HEK293 (cell line): ENCODE measurements at regions not wholly inside any gene's neighbourhood (a gene's known extent, or its start where the extent isn't known, plus 50 kb on each side); places are given as distances from the start of the nearest gene placed in this dataset.

Experiments used
- CTCF ChIA-PET: fragments of 350-600 bp; formaldehyde crosslinking; extraction: SDS; loops from one replicate; lab custom pipeline; 2021; ENCODE audit warnings: antibody characterized with exemption; lab: Yijun Ruan, JAX
- POLR2A ChIA-PET: fragments of 300-600 bp; formaldehyde crosslinking; extraction: SDS; loops from one replicate; lab custom pipeline; 2020; ENCODE audit warnings: antibody characterized with exemption, inconsistent platforms; lab: Yijun Ruan, JAX
- H3K27ac ChIP-seq: fragments of 200-500 bp; sonication (Bioruptor generic); 2 replicates; pipeline ENCODE4 v1.5.1; 2014; ENCODE audit warnings: low read depth, low read length, control low read depth, inconsistent platforms; ENCODE audit errors: extremely low read depth
- H3K36me3 ChIP-seq, 2 experiments: fragments of 200-500 bp in 1 of 2; sonication (Bioruptor generic) in 1 of 2; 1 replicate in 1 of 2; 2 replicates in 1 of 2; pipeline ENCODE4 v1.5.1; 2014 to 2017; ENCODE audit warnings: inconsistent platforms in 2 of 2, low read length in 2 of 2; ENCODE audit not compliant: control insufficient read depth in 2 of 2, insufficient read depth in 1 of 2
- H3K4me1 ChIP-seq: fragments of 200-500 bp; sonication (Bioruptor generic); 2 replicates; pipeline ENCODE4 v1.5.1; 2014; ENCODE audit warnings: mild to moderate bottlenecking, low read length, inconsistent platforms; ENCODE audit not compliant: control insufficient read depth, insufficient read depth
- H3K4me3 ChIP-seq: 2 replicates; pipeline ENCODE4 v1.5.1; 2011; ENCODE audit warnings: low read depth, mild to moderate bottlenecking, control low read depth, low read length, moderate library complexity
- H3K9me3 ChIP-seq: fragments of 200-500 bp; sonication (Bioruptor generic); 2 replicates; pipeline ENCODE4 v1.5.1; 2014; ENCODE audit warnings: low read depth, low read length, inconsistent platforms; ENCODE audit not compliant: control insufficient read depth, insufficient read depth
- GLIS1 ChIP-seq: fragments of 450-650 bp; formaldehyde crosslinking; IDR thresholded peaks from 2 replicates; pipeline ENCODE4 v1.5.1; 2016; ENCODE audit warnings: missing biosample characterization, missing genetic modification characterization
- HOXA7 ChIP-seq: sonication (generic); formaldehyde crosslinking; IDR thresholded peaks from 2 replicates; pipeline ENCODE4 v1.8.1; 2022; ENCODE audit warnings: missing genetic modification reagents, borderline replicate concordance
- KLF10 ChIP-seq: fragments of 450-650 bp; IDR thresholded peaks from 2 replicates; pipeline ENCODE4 v1.5.1; 2018; ENCODE audit warnings: missing biosample characterization, mild to moderate bottlenecking, missing genetic modification characterization
- REPIN1 ChIP-seq: fragments of 450-650 bp; formaldehyde crosslinking; IDR thresholded peaks from 2 replicates; pipeline ENCODE4 v1.5.1; 2017; ENCODE audit warnings: missing biosample characterization, missing genetic modification characterization, low read depth
- ZBTB1 ChIP-seq: fragments of 450-650 bp; formaldehyde crosslinking; IDR thresholded peaks from 2 replicates; pipeline ENCODE4 v1.5.1; 2016; ENCODE audit warnings: missing biosample characterization, missing genetic modification characterization
- ZBTB17 ChIP-seq: fragments of 450-650 bp; formaldehyde crosslinking; IDR thresholded peaks from 2 replicates; pipeline ENCODE4 v1.5.1; 2016; ENCODE audit warnings: missing biosample characterization, missing genetic modification characterization
- ZFP37 ChIP-seq: fragments of 450-650 bp; formaldehyde crosslinking; IDR thresholded peaks from 2 replicates; pipeline ENCODE4 v1.5.1; 2016; ENCODE audit warnings: missing biosample characterization, missing genetic modification characterization
- ZIC2 ChIP-seq: fragments of 450-650 bp; formaldehyde crosslinking; IDR thresholded peaks from 2 replicates; pipeline ENCODE4 v1.5.1; 2016; ENCODE audit warnings: missing biosample characterization, missing genetic modification characterization
- ZNF112 ChIP-seq: fragments of 450-650 bp; formaldehyde crosslinking; IDR thresholded peaks from 2 replicates; pipeline ENCODE4 v1.5.0; 2017; ENCODE audit warnings: missing biosample characterization, missing genetic modification characterization
- ZNF221 ChIP-seq: fragments of 450-650 bp; formaldehyde crosslinking; IDR thresholded peaks from 2 replicates; pipeline ENCODE4 v1.5.1; 2017; ENCODE audit warnings: missing biosample characterization, missing genetic modification characterization, borderline replicate concordance
- ZNF302 ChIP-seq: fragments of 450-650 bp; formaldehyde crosslinking; IDR thresholded peaks from 2 replicates; pipeline ENCODE4 v1.5.1; 2016; ENCODE audit warnings: missing biosample characterization, missing genetic modification characterization, low read depth
- ZNF350 ChIP-seq: fragments of 450-650 bp; formaldehyde crosslinking; IDR thresholded peaks from 2 replicates; pipeline ENCODE4 v1.5.0; 2017; ENCODE audit warnings: missing biosample characterization, mild to moderate bottlenecking, missing genetic modification characterization
- ZNF514 ChIP-seq: fragments of 450-650 bp; formaldehyde crosslinking; IDR thresholded peaks from 2 replicates; pipeline ENCODE4 v1.5.1; 2016; ENCODE audit warnings: missing biosample characterization, missing genetic modification characterization
- ZNF561 ChIP-seq: fragments of 450-650 bp; IDR thresholded peaks from 2 replicates; pipeline ENCODE4 v1.5.1; 2018; ENCODE audit warnings: missing biosample characterization, missing genetic modification characterization, borderline replicate concordance
- ZNF571 ChIP-seq: fragments of 450-650 bp; formaldehyde crosslinking; IDR thresholded peaks from 2 replicates; pipeline ENCODE4 v1.5.0; 2017; ENCODE audit warnings: missing biosample characterization, missing genetic modification characterization
- ZNF654 ChIP-seq: fragments of 450-650 bp; formaldehyde crosslinking; IDR thresholded peaks from 2 replicates; pipeline ENCODE4 v1.5.1; 2016; ENCODE audit warnings: low read depth, missing biosample characterization, missing genetic modification characterization
- ZNF830 ChIP-seq: fragments of 450-650 bp; IDR thresholded peaks from 2 replicates; pipeline ENCODE4 v1.5.0; 2018; ENCODE audit warnings: missing biosample characterization, missing genetic modification characterization, low read depth, mild to moderate bottlenecking, moderate library complexity
- TF ChIP-seq, protein P1 (sequence below): fragments of 450-650 bp; formaldehyde crosslinking; conservative IDR thresholded peaks from 2 replicates; pipeline ENCODE4 v1.5.1; 2016; ENCODE audit warnings: low read depth, missing biosample characterization, missing genetic modification characterization
- TF ChIP-seq, protein P2 (sequence below): fragments of 450-650 bp; formaldehyde crosslinking; IDR thresholded peaks from 2 replicates; pipeline ENCODE4 v1.5.1; 2017; ENCODE audit warnings: missing biosample characterization, missing genetic modification characterization
- TF ChIP-seq, protein P3 (sequence below): fragments of 450-650 bp; formaldehyde crosslinking; IDR thresholded peaks from 2 replicates; pipeline ENCODE4 v1.5.1; 2016; ENCODE audit warnings: missing biosample characterization, missing genetic modification characterization
- TF ChIP-seq, protein P4 (sequence below): fragments of 450-650 bp; IDR thresholded peaks from 2 replicates; pipeline ENCODE4 v1.5.1; 2018; ENCODE audit warnings: missing biosample characterization, mild to moderate bottlenecking, missing genetic modification characterization

DNA sequence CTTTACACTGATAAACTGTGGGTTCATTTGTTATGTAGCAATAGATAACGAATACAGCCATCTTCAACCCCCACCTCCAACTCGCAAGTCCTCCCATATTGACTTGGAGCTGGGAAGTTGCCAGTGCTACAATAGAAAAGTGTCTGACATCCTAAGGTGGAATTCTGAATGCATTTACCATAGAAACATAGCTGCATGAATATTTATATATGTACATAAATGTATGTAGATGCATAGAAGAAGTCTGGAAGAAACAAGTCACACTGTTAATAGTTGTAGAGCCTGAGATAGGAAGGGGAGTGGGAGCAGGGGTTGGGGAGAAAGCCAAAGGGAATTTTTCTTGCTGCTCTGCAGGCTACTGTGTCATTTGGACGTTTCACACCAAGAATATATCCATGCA lies 88.1 kb upstream of the SSBP2 start:
- TF ChIP-seq ZNF350 (tag by site-specific recombination), result no peak
- no peak for TF ChIP-seq ZNF830
- no peak for TF ChIP-seq KLF10 (tag by site-specific recombination)
- TF ChIP-seq, protein P1, sequence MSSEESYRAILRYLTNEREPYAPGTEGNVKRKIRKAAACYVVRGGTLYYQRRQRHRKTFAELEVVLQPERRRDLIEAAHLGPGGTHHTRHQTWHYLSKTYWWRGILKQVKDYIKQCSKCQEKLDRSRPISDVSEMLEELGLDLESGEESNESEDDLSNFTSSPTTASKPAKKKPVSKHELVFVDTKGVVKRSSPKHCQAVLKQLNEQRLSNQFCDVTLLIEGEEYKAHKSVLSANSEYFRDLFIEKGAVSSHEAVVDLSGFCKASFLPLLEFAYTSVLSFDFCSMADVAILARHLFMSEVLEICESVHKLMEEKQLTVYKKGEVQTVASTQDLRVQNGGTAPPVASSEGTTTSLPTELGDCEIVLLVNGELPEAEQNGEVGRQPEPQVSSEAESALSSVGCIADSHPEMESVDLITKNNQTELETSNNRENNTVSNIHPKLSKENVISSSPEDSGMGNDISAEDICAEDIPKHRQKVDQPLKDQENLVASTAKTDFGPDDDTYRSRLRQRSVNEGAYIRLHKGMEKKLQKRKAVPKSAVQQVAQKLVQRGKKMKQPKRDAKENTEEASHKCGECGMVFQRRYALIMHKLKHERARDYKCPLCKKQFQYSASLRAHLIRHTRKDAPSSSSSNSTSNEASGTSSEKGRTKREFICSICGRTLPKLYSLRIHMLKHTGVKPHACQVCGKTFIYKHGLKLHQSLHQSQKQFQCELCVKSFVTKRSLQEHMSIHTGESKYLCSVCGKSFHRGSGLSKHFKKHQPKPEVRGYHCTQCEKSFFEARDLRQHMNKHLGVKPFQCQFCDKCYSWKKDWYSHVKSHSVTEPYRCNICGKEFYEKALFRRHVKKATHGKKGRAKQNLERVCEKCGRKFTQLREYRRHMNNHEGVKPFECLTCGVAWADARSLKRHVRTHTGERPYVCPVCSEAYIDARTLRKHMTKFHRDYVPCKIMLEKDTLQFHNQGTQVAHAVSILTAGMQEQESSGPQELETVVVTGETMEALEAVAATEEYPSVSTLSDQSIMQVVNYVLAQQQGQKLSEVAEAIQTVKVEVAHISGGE (tag by site-specific recombination), result no peak
- POLR2A ChIA-PET, result interaction anchor here (1.8 to 2.1 kb wide), 2 partner anchors 13 to 88 kb away, joined by 4 to 6 read pairs; partner anchors contain the start of gene SSBP2
- H3K27ac ChIP-seq, result no peak overlapping the region
- no peaks in the 10 kb centered on the region for H3K36me3 ChIP-seq
- H3K4me1 ChIP-seq, result no peaks in the 10 kb centered on the region
- no peak overlapping the region for H3K4me3 ChIP-seq
- CTCF ChIA-PET, result interaction anchor here (0.6 to 1.5 kb wide), 10 partner anchors 8 to 537 kb away, joined by 3 to 4 read pairs (median 4); partner anchors contain the start of gene ZCCHC9
- H3K9me3 ChIP-seq, result no peaks in the 10 kb centered on the region

DNA sequence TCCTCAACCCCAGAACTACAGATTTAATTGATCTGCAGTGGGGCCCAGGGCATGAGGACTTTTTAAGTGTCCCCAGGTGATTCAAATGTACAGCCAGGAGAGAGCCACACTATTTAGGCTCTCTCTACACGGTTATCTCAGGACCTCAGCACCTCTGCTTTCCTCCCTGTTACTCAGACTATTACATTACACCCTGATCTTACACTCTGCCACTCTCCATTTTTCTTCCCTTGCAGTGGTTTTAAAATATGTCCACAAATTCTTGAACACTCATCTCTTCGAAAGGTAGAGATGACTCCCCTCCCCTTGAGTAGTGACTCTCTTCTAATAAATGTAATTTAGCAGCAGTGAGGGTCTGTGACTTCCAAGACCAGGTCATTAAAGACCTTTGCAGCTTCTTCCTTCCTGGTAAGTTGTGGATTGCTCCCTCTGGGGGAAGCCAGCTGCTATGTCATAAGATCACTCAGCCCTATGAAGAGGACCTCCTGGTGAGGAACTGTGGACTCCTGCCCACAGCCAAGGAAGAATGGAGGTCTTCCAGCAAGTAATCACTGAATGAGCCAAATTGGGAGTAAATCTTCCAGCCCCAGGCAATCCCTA lies 87.5 kb upstream of the SSBP2 start:
- Histone ChIP-seq H3K27ac (no peak overlapping the region), H3K4me3 (no peak overlapping the region), H3K36me3 (no peaks in the 10 kb centered on the region), H3K9me3 (no peaks in the 10 kb centered on the region), H3K4me1 (no peaks in the 10 kb centered on the region)
- ChIA-PET CTCF (interaction anchor here (0.6 to 1.5 kb wide), 11 partner anchors 8 to 537 kb away, joined by 3 to 4 read pairs (median 3); partner anchors contain the start of gene ZCCHC9), POLR2A (interaction anchor here (1.7 to 2.1 kb wide), 3 partner anchors 13 to 87 kb away, joined by 4 to 6 read pairs (median 4); partner anchors contain the start of gene SSBP2)
- TF ChIP-seq ZNF654 (tag by site-specific recombination) (0 out of 2 replicates have a peak, but pooled peaks have one; percentile 7), ZBTB1 (tag by site-specific recombination) (no peak), ZBTB17 (0 out of 2 replicates have a peak, but pooled peaks have one; percentile 15), GLIS1 (tag by site-specific recombination) (peak; percentile 63), ZIC2 (tag by site-specific recombination) (peak; percentile 34; the same call in 1 of the 2 replicates), ZNF221 (tag by site-specific recombination) (no peak)

DNA sequence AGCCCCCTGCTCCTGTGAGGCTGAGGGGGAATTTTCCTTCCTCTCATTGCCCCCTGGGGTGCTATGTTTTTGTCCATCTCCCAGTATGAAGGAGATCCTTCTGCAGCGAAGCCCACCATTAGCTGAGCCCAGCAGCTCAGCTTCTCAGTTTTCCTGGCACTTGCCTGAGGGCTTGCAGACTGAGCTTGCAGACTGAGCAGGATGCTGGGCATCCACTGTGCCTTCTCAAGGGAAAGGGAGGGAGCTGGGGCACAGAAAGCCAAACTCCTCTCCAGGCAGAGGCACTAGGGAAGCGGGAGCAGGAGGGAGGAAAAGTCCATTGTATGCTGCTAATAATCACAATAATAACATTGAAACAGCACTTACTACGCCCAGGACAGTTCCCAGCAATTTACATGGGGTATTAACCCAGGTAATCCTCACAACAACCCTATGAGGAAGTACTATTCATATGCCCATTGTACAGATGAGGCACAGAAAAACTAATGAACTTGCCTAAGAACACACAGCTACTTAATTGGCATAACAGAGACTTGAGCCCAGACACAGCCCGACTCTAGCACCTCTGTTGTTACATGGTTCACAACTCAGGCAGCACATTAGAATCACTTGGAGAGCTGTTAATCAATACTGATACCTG lies 86.9 kb upstream of the SSBP2 start:
- H3K9me3 ChIP-seq, result no peaks in the 10 kb centered on the region
- POLR2A ChIA-PET, result interaction anchor here (1.7 to 2.1 kb wide), 3 partner anchors 14 to 87 kb away, joined by 4 to 6 read pairs (median 4); partner anchors contain the start of gene SSBP2
- H3K4me3 ChIP-seq, result no peak overlapping the region
- CTCF ChIA-PET, result interaction anchor here (0.5 to 1.4 kb wide), 7 partner anchors 11 to 536 kb away, joined by 3 to 5 read pairs (median 3); partner anchors contain the start of gene ZCCHC9
- no peaks in the 10 kb centered on the region for H3K36me3 ChIP-seq
- no peaks in the 10 kb centered on the region for H3K4me1 ChIP-seq
- H3K27ac ChIP-seq, result no peak overlapping the region
- TF ChIP-seq ZNF221 (tag by site-specific recombination) (no peak), ZNF514 (tag by site-specific recombination) (no peak), ZNF302 (tag by site-specific recombination) (no peak), HOXA7 (CRISPR knock-in tag) (no peak), REPIN1 (tag by site-specific recombination) (no peak), ZNF654 (tag by site-specific recombination) (no peak), ZFP37 (tag by site-specific recombination) (no peak), ZNF571 (tag by site-specific recombination) (no peak), ZNF112 (tag by site-specific recombination) (no peak), ZNF561 (tag by site-specific recombination) (no peak)
- TF ChIP-seq, protein P2, sequence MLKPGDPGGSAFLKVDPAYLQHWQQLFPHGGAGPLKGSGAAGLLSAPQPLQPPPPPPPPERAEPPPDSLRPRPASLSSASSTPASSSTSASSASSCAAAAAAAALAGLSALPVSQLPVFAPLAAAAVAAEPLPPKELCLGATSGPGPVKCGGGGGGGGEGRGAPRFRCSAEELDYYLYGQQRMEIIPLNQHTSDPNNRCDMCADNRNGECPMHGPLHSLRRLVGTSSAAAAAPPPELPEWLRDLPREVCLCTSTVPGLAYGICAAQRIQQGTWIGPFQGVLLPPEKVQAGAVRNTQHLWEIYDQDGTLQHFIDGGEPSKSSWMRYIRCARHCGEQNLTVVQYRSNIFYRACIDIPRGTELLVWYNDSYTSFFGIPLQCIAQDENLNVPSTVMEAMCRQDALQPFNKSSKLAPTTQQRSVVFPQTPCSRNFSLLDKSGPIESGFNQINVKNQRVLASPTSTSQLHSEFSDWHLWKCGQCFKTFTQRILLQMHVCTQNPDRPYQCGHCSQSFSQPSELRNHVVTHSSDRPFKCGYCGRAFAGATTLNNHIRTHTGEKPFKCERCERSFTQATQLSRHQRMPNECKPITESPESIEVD, result no peak
- TF ChIP-seq, protein P3, sequence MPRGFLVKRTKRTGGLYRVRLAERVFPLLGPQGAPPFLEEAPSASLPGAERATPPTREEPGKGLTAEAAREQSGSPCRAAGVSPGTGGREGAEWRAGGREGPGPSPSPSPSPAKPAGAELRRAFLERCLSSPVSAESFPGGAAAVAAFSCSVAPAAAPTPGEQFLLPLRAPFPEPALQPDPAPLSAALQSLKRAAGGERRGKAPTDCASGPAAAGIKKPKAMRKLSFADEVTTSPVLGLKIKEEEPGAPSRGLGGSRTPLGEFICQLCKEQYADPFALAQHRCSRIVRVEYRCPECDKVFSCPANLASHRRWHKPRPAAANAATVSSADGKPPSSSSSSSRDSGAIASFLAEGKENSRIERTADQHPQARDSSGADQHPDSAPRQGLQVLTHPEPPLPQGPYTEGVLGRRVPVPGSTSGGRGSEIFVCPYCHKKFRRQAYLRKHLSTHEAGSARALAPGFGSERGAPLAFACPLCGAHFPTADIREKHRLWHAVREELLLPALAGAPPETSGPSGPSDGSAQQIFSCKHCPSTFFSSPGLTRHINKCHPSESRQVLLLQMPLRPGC (tag by site-specific recombination), result no peak
- TF ChIP-seq, protein P4, sequence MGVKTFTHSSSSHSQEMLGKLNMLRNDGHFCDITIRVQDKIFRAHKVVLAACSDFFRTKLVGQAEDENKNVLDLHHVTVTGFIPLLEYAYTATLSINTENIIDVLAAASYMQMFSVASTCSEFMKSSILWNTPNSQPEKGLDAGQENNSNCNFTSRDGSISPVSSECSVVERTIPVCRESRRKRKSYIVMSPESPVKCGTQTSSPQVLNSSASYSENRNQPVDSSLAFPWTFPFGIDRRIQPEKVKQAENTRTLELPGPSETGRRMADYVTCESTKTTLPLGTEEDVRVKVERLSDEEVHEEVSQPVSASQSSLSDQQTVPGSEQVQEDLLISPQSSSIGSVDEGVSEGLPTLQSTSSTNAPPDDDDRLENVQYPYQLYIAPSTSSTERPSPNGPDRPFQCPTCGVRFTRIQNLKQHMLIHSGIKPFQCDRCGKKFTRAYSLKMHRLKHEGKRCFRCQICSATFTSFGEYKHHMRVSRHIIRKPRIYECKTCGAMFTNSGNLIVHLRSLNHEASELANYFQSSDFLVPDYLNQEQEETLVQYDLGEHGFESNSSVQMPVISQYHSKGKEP (tag by site-specific recombination), result no peak
